ENCODE measurements at regions not wholly inside any gene's neighbourhood (a gene's known extent, or its start where the extent isn't known, plus 50 kb on each side); places are given as distances from the start of the nearest gene placed in this dataset.
"Not testable (repeated sequence)": the region's sequence is repeated elsewhere in the genome, so short reads cannot be mapped to it uniquely, and the experiment has no call there.

DNA sequence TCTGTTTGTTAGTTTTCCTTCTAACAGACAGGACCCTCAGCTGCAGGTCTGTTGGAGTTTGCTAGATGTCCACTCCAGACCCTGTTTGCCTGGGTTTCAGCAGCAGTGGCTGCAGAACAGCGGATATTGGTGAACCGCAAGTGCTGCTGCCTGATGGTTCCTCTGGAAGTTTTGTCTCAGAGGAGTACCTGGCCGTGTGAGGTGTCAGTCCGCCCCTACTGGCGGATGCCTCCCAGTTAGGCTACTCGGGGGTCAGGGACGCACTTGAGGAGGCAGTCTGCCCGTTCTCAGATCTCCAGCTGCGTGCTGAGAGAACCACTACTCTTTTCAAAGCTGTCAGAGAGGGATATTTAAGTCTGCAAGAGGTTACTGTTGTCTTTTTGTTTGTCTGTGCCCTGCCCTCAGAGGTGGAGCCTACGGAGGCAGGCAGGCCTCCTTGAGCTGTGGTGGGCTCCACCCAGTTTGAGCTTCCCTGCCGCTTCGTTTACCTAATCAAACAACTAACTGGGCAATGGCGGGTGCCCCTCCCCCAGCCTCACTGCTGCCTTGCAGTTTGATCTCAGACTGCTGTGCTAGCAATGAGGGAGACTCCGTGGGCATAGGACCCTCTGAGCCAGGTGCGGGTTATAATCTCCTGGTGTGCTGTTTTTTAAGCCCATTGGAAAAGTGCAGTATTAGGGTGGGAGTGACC, 634.3 kb upstream of the CHD1 start:
- DNase-seq, result not testable (repeated sequence)

DNA sequence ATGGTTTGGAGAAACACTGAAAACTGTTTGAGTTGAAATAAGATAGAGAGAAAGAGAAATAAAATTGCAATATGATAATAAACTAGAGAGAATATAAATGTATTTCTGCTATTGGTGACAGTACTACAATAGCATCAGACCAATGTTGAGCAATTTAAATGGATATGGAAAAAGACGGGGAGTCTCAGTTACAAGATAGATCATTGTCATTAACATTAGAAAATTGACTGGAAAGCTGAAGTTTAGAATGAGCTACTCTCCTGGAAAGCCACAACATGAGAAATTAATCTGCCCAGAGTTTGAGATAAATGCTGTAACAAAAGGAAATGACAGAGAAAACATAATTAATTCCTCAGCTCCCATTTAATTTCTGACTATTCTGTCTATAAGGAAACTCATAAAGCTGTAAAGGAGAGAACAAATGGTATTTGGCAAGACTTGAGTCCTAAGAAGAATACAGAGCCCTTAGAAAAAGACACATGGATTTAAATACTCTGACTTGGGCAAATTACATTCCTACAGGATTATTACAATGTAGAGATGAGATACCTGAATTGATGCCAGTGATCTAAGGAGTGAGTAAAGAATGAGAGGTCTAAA, 624.5 kb upstream of the CHD1 start:
- no peak for DNase-seq

DNA sequence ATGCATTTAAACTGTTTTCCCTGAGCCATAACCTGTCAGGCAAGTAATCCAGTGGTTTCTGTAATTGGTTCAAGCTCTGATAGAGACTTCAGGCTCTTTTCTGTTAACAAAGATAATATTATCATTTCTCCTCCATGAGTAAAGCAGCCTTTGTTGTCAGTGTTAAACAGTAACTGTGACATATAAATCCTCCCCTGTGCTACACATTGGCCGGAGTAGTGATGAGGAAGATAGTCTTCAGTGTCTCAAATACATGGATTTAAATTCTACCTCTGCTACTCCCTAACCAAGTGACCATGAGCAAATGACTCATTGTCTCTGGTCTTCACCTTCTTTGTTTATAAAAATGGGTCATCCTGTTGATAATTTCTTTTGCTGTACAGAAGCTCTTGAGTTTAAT, 615.5 kb upstream of the CHD1 start:
- no peak for DNase-seq

DNA sequence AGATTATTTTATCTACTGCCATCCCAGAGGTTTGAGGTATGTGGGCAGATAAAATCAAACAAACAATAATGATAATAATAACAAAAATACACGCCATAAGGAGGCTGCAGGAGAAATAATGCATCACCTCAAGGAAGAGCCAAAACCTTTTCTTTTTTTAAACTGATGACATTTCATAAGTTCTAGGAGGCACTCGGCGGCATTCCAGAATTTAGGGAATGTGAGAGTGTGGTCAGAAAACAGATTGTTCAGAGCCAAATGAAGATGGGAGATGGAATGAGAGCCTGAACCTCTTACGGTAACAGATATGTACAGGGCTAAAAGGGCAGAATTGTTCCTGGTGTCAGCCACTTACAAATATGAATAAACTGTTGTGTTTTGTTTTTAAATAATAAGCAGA, 615.0 kb upstream of the CHD1 start:
- DNase-seq, result no peak

DNA sequence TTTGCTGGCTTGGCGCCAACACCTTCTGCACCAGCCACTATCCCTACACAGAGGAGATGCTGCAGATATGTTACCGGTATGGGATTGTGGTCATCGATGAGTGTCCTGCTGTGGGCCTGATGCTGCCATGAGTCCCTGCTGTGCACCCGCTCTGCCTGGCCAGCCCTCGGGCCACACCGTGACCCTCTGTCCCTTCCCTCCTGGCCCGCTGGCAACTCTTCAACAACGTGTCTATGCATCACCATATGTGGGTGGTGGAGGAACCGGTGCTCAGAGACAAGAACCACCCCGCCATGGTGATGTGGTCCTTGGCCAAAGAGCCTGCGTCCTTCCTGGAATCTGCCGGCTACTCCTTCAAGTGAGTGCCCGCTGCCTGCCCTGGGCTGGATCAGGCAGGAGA, 605.4 kb upstream of the CHD1 start:
- not testable (repeated sequence) for DNase-seq

DNA sequence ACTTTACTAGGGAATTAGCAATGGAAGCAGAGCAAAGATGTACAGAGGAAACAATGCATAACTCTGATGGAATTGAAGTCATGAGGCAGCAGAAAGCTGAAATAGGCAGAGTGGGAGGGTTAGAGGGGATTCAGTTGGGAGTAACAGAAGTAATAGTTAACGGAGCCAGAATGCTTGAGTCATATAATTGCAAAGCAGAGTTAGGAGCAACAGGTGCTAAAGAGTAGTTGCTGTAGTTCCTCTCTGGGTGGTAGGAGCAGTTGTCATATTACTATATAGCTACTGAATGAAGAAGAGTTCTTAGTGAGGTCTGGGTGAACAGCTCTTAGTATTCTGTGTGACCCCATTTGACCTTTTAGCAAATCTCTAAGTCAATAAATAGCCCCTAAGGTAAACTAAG, 592.9 kb upstream of the CHD1 start:
- not testable (repeated sequence) for DNase-seq

DNA sequence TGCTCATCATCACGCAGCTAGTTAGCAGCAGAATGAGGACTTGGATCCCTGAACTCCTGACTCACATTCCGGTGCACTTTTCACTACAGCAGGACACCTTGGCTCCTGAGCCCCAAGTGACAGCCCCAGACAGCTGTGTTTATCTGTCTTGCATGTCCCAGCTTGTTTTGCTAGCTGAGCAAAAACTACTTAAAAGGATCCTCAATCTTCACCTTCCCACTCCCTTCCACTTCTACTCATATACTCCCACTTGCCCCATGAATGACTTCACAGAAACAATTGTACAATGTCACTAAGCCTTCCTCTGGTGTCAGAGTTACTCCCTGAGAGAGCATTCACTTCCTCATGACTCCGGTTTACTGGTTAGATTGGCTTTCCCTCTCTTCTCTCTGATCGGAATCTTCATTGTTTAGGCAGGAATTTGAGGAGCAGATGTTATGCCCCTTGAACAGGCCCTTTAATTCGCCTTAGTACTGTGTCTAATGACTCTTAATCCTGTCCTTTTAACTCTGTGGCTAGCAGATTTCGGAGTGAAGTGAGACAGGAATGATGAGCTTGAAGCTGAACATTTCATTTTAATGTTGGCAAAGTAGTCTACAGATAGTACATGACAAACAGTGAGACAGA, 587.2 kb upstream of the CHD1 start:
- not testable (repeated sequence) for DNase-seq

DNA sequence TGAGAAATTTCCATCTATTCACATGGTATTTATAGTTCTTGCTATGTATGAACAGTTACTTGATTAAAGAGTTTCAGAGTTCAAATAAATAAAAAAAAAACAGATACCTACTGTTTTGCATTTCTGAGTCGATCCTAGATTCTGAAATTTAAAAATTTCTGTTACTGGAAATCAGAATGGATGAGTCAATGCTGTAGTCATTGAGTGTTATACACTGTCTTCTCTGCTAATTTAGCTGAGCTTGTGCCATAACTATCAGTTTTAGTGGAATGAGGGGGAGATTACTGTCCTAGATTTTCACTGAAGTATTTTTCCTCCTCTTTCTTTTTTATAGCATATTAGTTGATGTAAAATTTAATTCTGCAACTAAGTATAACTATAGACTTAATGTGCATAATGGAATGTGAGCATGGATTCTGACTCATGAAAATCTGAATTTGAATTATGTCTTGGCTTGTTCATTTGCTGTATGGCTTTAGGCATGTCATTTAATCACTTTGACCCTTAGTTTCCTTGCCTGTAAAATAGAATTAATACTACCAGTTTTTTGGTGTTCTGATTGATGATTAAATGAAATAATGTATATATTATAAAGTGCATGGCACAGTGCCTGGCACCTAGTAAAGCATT, 581.5 kb upstream of the CHD1 start:
- not testable (repeated sequence) for DNase-seq

DNA sequence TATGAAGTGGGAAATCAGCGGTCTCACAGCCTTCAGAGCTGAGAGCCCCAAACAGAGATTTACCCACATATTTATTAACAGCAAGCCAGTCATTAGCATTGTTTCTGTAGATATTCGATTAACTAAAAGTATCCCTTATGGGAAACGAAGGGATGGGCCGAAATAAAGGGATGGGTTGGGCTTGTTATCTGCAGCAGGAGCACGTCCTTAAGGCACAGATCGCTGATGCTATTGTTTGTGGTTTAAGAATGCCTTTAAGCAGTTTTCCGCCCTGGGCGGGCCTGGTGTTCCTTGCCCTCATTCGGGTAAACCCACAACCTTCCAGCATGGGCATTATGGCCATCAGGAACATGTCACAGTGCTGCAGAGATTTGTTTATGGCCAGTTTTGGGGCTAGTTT, 580.3 kb upstream of the CHD1 start:
- not testable (repeated sequence) for DNase-seq

DNA sequence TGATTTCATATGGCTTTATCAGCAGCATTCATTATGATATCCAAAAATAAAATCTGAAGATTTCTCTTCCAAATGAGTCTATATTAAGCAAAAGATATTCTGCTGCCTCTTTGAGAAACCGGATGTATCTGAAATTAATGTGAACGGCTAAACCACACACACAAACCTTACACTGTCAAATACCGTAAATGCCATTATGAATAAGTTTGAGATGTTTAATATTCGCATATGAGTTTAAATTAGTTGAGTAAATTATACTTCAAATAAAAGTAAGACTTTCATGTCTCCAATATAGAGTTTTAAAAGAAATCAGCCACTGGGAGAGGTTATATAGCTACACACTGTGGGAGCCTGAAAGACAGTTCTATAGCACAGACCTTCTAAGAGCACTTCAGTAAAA, 566.6 kb upstream of the CHD1 start:
- not testable (repeated sequence) for DNase-seq

DNA sequence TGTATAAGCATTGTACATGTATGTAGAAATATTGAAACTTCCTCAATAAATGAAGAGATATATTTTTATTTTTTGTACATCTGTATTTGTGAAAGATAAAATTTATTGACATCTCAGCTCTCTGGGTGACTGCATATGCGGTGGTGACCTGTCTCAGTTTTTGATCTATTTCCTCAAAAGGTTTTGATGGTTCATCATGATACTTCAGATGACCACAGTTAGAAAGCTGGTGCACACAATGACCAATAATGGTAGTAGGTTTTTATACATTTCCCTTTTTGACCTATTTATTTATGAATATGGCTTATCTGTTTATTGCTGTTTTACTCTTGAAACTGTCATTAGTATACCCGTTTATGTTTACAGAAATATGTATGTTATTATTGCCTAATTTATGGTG, 549.6 kb upstream of the CHD1 start:
- not testable (repeated sequence) for DNase-seq

DNA sequence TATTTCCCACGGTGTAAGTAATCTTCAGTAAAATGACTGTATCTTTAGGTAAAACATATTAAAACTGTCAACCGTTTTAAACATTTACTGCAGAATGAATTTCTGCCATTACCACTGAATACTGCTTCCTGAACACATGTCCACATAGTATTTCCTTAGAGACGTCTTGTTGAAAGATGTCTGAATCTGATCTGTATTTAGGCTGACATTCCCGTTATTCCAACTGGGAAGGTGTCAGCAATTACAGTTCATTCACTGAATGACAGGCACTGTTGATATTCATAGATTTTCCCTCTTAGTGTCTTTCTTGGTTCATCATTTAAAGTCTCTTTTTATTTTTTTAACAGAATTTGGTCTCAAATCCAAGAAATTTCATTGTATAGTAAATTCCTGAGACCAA, 544.5 kb upstream of the CHD1 start:
- DNase-seq, result not testable (repeated sequence)

DNA sequence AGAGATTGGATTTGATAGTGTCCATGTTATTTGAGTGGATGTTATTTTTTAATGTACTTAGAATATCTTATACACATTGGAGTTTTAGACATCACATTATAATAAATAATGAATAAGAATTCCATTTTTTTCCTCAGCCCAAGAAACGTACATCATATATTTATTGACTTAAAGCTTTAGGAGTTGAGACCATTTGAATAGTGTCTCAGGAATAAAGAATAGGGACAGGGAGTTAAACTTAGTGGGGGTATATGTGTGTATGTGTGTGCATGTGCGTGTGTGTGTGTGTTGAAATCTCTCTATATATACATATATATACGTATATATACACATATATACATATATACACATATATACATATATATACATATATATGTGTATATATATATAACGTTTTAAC, 542.9 kb upstream of the CHD1 start:
- not testable (repeated sequence) for DNase-seq

DNA sequence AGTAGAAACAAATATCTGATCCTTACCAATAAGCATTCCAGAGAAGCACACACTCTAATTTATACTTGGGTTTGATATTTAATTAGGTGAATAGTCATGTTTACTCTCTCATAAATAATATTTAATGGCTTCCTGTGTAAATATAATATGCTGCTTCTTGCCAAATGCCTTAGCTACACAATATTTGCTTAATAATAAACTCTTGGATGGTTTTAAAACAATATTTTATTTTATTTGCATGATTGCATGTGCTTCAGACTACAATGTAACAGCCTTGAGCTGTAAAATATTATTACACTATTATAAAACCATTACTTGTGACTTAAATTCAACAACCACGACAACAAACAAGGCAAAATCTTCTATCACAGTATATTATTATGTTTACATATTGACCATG, 542.4 kb upstream of the CHD1 start:
- not testable (repeated sequence) for DNase-seq

DNA sequence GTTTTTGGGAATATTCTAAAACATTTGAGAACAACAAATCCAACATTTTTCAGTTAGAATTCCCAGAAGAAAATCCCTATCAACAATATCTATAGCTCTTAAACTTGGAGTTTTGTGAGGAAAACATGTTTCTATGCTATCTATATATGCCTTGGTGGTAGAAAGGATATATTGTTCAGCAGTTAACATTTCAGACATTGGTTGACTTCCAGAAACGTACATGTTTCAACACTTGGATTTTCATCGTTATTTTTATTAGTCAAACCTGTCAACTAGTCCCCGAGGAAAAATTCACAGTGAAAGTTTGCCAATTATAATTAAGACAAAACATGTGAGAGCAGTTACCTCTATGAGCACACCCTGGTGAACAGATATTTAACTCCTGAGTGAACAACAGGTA, 541.8 kb upstream of the CHD1 start:
- not testable (repeated sequence) for DNase-seq

DNA sequence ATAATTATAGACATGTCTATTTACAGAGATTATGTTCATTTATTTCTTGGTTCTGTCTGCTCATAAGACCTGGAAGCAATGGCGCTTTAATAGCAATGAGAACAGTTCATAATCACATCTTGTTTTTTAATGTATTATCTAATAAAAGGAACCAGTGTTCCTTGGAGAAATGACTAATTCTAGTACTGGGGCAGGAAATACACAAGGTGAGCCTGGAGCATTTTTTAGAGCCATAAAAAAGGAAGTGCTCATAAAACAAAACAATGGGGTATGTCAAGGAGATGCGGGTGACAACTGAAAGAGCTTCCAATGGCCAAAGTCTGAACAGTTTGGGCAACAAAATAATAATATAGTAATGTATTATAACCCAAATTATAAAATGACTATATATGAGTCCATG, 531.9 kb upstream of the CHD1 start:
- DNase-seq, result no peak

DNA sequence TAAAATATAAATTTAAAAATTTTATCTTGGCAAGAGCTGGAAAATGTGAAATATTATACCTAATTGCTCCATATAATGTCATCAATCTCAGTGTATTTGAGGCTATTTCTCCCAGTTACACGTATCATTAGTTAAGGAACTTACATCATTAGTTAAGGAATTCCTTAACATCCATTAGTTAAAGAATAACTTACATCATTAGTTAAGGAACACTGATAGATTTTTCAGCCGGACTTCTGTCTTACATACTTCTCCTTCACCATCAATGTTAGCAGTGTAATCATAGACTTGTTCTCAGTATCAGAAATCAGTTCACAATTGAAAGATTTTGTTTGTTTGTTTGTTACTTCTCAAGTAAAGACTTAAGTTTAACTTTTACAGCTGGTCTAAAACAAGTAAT, 524.4 kb upstream of the CHD1 start:
- no peak for DNase-seq

DNA sequence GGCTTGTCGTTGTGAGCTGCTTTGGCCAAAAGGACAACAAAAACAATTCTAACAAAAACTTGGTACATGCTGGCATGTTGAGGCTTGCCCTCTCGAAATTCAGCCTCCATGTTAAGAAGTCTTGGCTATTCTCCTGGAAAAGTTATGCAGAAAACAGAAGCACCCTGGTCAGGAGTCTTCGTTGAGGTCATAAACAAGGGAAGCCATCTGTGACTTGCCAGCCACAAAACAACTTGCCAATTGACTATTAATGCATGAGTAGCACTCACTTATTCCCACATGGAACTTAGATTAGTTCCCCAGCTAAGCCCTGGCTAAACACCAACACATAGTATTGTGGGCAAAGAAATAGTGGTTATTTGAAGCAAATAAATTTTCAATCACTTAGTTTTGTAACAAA, 521.0 kb upstream of the CHD1 start:
- no peak for DNase-seq

DNA sequence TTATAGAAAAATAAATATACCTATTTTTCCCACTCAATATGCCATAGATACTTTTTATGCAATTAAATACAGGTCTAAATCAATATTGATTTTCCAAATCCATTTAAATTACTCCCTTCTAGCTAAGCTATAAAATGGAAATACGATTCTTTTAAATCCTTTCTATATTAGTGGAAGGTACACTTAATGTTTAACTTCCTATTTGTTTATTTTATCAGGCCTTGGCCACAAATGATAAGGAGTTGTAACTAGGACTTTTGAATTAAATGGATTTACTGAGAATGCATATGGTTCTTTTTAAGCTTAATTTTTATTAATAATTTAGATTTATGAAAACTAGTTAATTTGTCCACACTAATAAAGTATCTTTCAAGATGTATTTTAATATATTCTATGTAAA, 517.0 kb upstream of the CHD1 start:
- no peak for DNase-seq

DNA sequence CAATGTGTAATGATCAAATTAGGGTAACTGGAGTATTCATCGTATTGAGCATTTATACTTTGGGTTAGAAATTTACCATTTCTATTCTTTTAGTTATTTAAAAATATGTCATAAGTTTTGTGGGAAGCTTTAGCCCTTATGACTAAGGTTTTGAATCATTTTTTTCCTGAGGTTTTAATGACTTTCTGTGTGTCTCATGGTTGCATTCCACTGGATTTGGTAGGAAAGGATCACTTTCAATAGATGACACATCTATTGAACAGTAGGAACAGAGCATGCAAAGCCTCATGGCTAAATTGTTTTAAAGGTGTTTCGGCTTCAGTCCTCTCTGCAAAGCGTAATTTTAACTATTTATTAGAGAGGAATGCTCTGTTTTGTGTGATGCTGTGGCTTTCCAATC, 512.4 kb upstream of the CHD1 start:
- no peak for DNase-seq

DNA sequence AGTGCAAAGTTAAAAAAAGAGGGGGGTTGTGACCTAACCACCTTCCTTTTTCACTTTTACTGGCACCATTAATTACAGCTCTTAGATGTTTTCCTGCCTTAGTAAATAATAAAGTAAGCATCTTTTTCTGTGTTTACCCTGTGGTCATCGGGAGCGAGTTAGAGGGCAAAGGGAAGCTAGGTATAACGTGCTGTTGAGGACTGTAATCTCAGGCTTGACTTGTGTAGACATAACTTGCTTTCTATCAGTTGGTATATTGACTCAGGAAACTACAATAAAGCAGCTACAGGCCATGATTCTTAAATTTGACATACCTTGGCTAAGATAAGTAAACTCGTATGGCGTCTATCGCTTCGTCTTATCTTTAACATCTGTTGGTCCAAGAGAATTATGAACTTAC, 509.8 kb upstream of the CHD1 start:
- no peak for DNase-seq

DNA sequence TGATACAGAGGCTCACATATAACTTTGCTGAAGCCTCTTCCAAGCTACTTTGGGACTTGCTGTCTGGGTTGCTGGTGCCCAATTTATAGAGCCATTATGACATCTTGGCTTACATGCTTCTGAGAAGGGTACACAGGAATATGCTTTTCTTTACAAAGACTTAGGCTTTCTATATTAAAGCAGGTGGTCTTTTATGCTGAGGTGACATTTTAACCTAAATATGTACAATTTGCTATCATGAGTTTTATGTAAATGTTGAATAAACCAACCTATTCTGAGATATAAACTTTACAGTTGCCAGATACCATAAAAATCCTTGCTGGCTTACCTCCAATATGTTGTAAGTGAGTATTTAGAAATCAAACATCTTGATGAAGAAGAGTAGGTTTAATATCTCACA, 509.2 kb upstream of the CHD1 start:
- DNase-seq, result no peak

DNA sequence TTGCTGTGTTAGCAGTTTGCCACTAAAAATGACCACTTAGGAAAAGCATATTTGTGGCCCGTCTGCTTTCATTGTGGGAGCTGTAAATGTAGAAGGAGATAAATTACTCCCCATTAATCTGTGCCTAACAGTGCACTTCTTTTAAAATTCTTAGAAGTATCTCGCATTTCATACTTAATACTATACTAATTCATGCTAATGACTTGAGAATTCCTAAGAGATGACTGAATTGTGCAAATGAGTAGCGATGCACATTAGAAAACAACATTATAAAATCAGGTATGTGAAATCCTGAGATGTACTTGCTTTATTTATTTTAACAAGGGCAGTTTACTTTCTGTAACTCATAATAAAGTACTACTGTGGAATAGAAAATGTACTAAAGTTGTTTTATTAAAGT, 494.6 kb upstream of the CHD1 start:
- not testable (repeated sequence) for DNase-seq

DNA sequence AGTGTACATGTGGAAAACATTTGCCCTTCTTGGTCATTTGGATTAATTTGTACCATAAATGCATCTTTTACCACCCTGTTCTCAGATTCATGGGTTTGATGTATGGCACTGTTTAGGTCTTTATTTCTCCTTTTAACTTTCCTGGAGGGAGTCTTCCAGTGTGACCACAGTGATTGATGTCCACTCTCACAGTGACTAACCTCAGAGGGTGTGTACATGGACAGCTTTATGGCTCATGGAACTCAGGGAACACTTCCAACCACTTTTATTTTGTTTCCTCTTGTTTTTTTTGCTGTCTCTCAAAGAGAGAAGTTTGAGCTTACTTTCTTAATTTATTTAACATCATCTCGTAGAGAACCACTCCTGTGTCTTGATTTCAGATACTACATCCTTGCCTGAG, 489.8 kb upstream of the CHD1 start:
- DNase-seq, result not testable (repeated sequence)

All from activated CD4-positive, alpha-beta T cell treated with anti-CD3 and anti-CD28 coated beads, Interleukin-2, amount 50 U/mL, for 16 hours (primary cell).